Inflammatory macrophage treated with lipopolysaccharide for 4 hours (primary cell): ENCODE measurements at regions not wholly inside any gene's neighbourhood (a gene's known extent, or its start where the extent isn't known, plus 50 kb on each side); places are given as distances from the start of the nearest gene placed in this dataset.

ENCODE experiments used
- DNase-seq: peaks from one replicate; pipeline ENCODE4 v3.0.0-alpha.2; 2020

GRCh38 chr6:11290027-11290426 is 57.6 kb upstream of the NEDD9 start:
- DNase-seq, result no peak

GRCh38 chr6:11288065-11288464 is 55.6 kb upstream of the NEDD9 start:
- DNase-seq, result no peak

- DNase-seq, result no peak
Observed at GRCh38 chr6:11284996-11285395, 52.5 kb upstream of the NEDD9 start.

DNA sequence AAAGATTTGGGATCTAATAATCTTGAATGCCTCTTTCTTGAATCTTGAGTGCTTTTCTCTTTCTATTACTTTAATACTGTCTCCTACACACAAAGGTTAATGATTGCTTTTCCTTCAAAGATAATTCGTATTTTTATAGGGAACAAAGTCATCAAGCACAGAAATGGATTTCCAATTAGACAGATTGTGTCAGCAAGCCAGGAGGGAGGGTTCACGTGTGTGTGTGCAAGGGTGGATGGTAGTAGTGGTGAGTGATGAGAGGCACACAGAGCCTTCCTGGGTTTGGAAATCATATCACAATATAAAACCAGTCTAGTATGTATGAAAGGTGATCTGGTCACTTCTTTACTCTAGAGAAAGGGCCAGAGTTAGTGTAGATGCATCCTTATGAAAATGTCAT is 51.2 kb upstream of the NEDD9 start:
- no peak for DNase-seq

GRCh38 chr6:11282875-11283274 is 50.4 kb upstream of the NEDD9 start:
- DNase-seq, result no peak
